ENCODE measurements at regions not wholly inside any gene's neighbourhood (a gene's known extent, or its start where the extent isn't known, plus 50 kb on each side); places are given as distances from the start of the nearest gene placed in this dataset.

GRCh38 chr2:188079196-188079595 is 212.5 kb upstream of the GULP1 start:
- Mint-ChIP-seq H3K4me1 (ENCODE audit: insufficient read depth, unreplicated experiment) (peaks cover 7% of the 10 kb centered on the region), H3K27ac (ENCODE audit: low read depth, unreplicated experiment) (no peak overlapping the region), H3K27me3 (ENCODE audit: insufficient read depth, unreplicated experiment) (no peaks in the 10 kb centered on the region), H3K36me3 (ENCODE audit: insufficient read depth, unreplicated experiment) (no peaks in the 10 kb centered on the region), H3K4me3 (ENCODE audit: unreplicated experiment) (no peak overlapping the region), H3K9me3 (ENCODE audit: unreplicated experiment) (no peaks in the 10 kb centered on the region)
- BruUV-seq (replicated peaks), result no TSS peak
- intact Hi-C loops (cut with micrococcal nuclease), result no loop called here
- POLR2A ChIA-PET, result no interaction called here
- peak; percentile 64 for DNase-seq (ENCODE audit: unreplicated experiment)
- CTCF ChIA-PET, result interaction anchor here (0.6 kb wide), 1 partner anchor 289 kb away, joined by 4 read pairs; no protein-coding TSS in a partner anchor
- TF ChIP-seq, protein P1, sequence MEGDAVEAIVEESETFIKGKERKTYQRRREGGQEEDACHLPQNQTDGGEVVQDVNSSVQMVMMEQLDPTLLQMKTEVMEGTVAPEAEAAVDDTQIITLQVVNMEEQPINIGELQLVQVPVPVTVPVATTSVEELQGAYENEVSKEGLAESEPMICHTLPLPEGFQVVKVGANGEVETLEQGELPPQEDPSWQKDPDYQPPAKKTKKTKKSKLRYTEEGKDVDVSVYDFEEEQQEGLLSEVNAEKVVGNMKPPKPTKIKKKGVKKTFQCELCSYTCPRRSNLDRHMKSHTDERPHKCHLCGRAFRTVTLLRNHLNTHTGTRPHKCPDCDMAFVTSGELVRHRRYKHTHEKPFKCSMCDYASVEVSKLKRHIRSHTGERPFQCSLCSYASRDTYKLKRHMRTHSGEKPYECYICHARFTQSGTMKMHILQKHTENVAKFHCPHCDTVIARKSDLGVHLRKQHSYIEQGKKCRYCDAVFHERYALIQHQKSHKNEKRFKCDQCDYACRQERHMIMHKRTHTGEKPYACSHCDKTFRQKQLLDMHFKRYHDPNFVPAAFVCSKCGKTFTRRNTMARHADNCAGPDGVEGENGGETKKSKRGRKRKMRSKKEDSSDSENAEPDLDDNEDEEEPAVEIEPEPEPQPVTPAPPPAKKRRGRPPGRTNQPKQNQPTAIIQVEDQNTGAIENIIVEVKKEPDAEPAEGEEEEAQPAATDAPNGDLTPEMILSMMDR (IDR thresholded peaks at IDR 0.05; ENCODE audit: unreplicated experiment), result no peak

- BruUV-seq (replicated peaks), result no TSS peak
- POLR2A ChIA-PET, result interaction anchor here (0.7 kb wide), 1 partner anchor 107 kb away, joined by 4 read pairs; no protein-coding TSS in a partner anchor
- DNase-seq (ENCODE audit: unreplicated experiment), result no peak
- no peaks in the 10 kb centered on the region for H3K4me1 Mint-ChIP-seq (ENCODE audit: insufficient read depth, unreplicated experiment)
- TF ChIP-seq, protein P1 (IDR thresholded peaks at IDR 0.05; ENCODE audit: unreplicated experiment), result no peak
- H3K36me3 Mint-ChIP-seq (ENCODE audit: insufficient read depth, unreplicated experiment), result no peaks in the 10 kb centered on the region
- H3K9me3 Mint-ChIP-seq (ENCODE audit: unreplicated experiment), result no peaks in the 10 kb centered on the region
- no peaks in the 10 kb centered on the region for H3K27me3 Mint-ChIP-seq (ENCODE audit: insufficient read depth, unreplicated experiment)
- CTCF ChIA-PET, result no interaction called here
- H3K4me3 Mint-ChIP-seq (ENCODE audit: unreplicated experiment), result no peak overlapping the region
- intact Hi-C loops (cut with micrococcal nuclease), result no loop called here
- H3K27ac Mint-ChIP-seq (ENCODE audit: low read depth, unreplicated experiment), result no peak overlapping the region
Observed at GRCh38 chr2:188085421-188085820, 206.3 kb upstream of the GULP1 start.

- ChIA-PET POLR2A (no interaction called here), CTCF (no interaction called here)
- Mint-ChIP-seq H3K4me1 (ENCODE audit: insufficient read depth, unreplicated experiment) (no peaks in the 10 kb centered on the region), H3K36me3 (ENCODE audit: insufficient read depth, unreplicated experiment) (no peaks in the 10 kb centered on the region), H3K9me3 (ENCODE audit: unreplicated experiment) (no peaks in the 10 kb centered on the region), H3K27me3 (ENCODE audit: insufficient read depth, unreplicated experiment) (no peaks in the 10 kb centered on the region), H3K27ac (ENCODE audit: low read depth, unreplicated experiment) (no peak overlapping the region), H3K4me3 (ENCODE audit: unreplicated experiment) (no peak overlapping the region)
- intact Hi-C loops (cut with micrococcal nuclease), result no loop called here
- TF ChIP-seq, protein P1 (IDR thresholded peaks at IDR 0.05; ENCODE audit: unreplicated experiment), result no peak
- no TSS peak for BruUV-seq (replicated peaks)
- peak; percentile 6 for DNase-seq (ENCODE audit: unreplicated experiment)
Observed at GRCh38 chr2:188089901-188090300, 201.8 kb upstream of the GULP1 start.

- H3K27ac Mint-ChIP-seq (ENCODE audit: low read depth, unreplicated experiment), result no peak overlapping the region
- CTCF ChIA-PET, result interaction anchor here (0.5 to 0.7 kb wide), 2 partner anchors 17 to 200 kb away, joined by 3 read pairs; partner anchors contain the start of gene GULP1
- no peak for DNase-seq (ENCODE audit: unreplicated experiment)
- no peaks in the 10 kb centered on the region for H3K9me3 Mint-ChIP-seq (ENCODE audit: unreplicated experiment)
- H3K4me3 Mint-ChIP-seq (ENCODE audit: unreplicated experiment), result no peak overlapping the region
- H3K36me3 Mint-ChIP-seq (ENCODE audit: insufficient read depth, unreplicated experiment), result no peaks in the 10 kb centered on the region
- TF ChIP-seq, protein P1 (IDR thresholded peaks at IDR 0.05; ENCODE audit: unreplicated experiment), result no peak
- intact Hi-C loops (cut with micrococcal nuclease), result no loop called here
- BruUV-seq (replicated peaks), result no TSS peak
- no peaks in the 10 kb centered on the region for H3K4me1 Mint-ChIP-seq (ENCODE audit: insufficient read depth, unreplicated experiment)
- no peaks in the 10 kb centered on the region for H3K27me3 Mint-ChIP-seq (ENCODE audit: insufficient read depth, unreplicated experiment)
- POLR2A ChIA-PET, result no interaction called here
Observed at GRCh38 chr2:188091220-188091619, 200.5 kb upstream of the GULP1 start.

Data from MCF 10A (cell line).